IPS-NIHi7 (cell line): ENCODE measurements at regions not wholly inside any gene's neighbourhood (a gene's known extent, or its start where the extent isn't known, plus 50 kb on each side); places are given as distances from the start of the nearest gene placed in this dataset.

Source experiments
- DNase-seq: peaks from one replicate; pipeline ENCODE4 v3.0.0; 2012; ENCODE audit warnings: mixed read lengths; ENCODE audit errors: extremely low spot score

DNA sequence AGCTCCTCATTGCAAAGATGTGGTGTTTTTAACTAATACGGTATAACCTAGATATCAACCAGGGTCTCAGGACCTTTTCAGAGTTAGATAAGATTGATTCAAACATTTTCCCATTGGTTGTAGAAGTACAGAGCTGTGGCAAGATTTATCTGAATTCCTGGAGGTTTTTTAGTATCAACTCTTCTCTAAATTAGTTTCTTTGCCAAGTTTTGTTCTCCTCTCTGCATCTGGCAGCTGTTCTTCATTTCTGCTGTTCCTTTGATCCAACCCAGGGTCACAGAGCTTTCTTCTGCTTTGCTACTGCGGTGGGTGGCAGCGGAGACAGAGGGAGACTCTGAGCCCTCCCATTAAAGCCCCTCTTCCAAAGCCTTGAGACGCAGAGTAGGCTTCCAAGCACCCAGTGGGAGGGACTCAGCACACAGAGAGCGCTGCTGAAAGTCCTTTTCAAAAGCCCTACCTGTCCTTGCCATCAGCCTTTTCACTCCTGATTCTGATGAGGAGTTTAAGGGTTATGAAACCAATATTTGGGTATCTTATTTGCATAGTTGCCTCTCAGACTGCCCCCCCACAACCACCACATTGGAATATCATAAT is 146.3 kb upstream of the EEPD1 start:
- no peak for DNase-seq

DNA sequence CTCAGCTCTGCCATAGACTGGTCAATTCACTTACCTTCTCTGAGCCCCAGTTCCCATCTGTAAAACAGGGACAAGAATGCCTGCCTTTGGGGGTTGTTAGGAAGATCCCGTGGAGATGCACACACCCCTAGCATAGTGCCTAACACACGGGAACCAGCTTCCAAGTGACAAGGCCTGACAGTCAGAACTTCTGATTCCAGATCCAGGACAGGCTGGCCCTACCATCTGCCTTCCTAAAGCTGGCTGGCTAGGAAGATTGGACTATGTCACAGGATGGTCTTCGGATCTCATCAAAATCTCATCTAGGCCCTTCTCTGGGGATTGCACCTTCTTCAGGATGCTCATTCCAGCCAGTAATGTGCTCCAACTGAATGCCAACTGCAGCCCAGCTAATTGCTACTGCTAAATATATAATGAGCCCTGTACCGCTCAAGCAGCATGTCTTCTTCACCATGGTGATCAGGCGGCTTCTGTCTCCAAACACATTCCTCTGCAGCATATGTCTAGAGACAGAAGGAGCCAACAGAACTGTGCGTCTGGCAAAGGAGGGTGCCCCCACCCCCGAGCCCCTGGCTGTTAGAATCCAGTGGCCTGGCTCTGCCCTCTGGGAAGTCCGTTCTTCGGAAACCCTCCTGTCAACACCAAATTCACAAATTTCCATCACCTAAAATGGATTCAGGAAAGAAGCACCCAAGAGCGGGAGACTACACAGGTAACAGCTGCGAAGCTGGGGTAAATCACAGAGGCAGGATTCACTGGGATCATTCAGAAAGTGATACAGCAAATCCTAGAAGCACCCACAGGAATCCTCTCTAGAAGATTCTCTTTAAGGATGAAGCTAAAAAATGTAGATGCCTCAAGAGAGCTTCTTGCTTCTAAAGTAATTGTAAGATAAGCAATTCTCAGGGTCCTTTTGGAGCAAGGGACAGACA is 142.1 kb upstream of the EEPD1 start:
- no peak for DNase-seq

DNA sequence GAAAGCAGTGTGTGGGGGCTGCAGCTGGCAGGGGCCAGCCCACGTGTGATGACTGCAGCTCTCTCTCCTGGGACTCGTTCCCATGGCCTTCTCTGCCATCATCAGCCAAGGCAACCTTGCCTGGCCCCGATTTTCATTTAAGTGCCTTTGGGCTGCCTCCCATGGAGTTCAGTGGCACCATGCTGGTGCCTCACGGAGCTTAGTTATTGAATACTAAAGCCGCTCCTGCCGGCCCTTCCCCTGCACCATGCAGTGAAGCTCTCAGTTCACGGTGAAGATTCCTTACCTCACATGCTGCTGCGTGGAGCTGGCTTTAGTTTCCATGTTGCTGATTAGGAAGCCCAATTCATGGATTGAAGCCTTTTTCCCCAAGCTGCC is 141.5 kb upstream of the EEPD1 start:
- DNase-seq, result peak; percentile 37

DNA sequence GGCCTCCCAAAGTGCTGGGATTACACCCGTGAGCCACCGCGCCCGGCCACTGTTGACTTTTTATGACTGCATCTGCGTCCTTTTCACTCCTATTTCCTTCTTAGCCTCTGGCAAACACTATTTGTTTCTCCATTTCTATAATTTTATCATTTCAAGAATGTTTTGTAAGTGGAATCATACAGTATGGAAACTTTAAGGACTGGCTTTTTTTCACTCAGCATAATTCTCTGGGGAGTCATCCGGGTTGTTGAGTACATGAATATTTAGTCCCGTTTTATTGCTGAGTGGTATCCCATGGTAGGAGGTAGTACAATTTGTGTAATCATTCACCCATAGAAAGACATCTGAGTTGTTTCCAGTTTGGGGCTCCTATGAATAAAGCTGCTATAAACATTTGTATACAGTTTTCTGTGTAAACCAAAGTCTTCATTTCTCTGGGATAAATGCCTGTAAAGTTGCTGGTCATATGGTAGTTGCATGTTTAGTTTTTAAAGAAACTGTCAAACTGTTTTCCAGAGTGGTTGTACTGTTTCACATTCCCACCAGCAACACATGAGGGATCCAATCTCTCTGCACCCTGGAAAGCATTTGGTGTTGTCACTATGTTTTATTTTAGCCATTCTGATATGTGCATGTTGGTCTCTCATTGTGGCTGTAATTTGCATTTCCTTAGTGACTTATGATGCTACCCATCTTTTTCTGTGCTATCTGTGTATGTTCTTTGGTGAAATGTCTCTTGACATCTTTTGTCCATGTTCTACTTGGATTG is 139.6 kb upstream of the EEPD1 start:
- DNase-seq, result no peak

DNA sequence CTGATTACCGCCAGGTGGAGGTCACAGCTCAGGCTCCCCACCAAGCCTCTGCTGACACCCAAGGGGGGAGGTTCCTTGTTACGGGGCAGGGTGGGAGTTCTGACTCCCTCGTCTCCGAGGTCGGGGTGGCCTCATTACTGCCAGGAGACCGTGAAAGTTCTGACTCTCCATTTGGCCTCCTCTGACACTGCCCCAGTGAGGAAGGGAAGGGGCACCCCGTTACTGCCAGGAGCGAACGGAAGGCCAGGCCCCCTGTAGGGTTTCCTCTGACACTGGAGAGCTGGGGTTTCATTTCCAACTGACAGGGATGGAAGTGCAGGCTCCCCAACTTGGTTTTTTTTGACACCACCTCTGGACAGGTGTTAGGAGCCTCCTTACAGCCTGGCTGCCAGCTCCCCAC is 138.1 kb upstream of the EEPD1 start:
- no peak for DNase-seq

DNA sequence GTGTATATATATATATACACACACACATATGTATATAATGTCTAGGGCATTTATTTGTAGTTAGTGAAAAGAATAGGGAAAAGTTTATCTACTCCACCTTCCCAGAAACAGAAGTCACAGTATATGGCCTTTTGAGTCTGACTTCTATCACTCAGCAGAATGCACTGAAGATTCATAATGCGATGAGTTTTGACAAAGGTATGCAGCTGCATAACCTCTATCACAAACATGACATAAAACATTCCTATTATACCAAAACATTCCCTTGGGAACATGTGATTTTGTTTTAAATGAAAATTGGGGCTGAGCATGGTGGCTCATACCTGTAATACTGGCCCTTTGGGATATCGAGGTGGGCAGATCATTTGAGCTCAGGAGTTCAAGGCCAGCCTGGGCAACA is 137.3 kb upstream of the EEPD1 start:
- no peak for DNase-seq

DNA sequence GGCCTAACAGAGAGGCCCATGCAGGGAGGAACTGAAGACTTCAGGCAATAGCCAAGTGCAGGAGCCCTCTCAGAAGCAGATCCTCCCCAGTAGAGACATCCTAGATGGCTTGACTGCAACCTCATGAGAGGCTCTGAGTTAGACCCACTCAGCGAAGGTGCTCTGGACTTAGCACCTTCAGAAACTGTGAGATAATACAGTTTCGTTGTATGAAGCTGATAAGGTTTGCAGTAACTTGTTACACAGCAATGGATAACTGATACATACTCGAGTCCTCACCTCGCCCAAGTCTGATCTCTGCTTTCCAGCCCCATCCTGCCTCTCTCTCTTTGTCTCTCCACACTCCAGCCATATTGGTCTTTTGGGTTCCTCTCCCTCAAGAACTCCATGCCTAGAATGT is 136.4 kb upstream of the EEPD1 start:
- no peak for DNase-seq

DNA sequence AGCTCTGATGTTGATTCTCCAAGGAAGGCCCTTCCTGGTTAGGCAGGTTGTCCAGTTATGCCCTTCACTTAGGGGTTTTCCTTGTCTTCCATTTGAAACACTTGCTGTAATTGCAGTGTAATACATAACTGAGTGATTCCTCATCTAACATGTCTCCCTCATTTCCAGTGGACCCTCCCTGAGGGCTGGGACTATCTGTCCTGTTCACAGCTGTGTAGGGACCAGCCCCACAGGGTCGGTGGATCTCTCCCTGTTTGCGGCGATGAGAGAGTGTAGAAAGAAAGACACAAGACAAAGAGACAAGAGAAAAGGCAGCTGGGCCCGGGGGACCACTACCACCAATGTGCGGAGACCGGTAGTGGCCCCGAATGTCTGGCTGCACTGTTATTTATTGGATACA is 135.9 kb upstream of the EEPD1 start:
- DNase-seq, result no peak

DNA sequence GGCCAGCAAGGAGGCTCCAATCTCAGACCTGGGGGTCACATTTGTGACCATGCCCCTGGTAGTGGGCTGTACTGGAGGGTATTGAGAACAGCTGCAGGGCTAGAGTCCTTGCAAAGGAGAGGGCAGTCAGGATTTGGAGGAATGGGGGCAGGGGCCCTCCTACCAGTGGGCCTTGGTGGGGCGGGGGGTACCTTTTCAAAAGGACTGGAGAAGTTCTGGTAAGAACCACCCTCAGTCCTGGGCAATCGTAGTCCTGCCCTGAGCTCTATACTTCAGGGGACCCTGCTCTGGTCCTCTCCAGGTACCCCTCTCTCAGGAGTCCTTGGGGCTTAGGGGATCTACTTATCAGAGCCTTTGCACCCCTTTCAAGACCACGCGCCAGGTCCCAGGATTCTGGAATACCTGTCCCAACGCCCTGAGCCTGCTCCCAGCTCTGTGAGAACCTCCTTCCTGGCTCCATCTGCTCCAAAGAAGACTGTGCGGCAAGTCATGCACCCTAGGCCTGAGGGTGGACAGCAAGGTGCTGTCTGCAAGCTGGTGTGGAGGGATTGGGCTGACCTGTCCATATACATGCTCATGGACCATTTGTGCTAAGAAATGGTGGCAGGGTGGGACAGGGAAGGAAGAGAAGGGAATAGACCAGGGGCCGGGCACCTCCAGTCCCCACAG is 134.1 kb upstream of the EEPD1 start:
- no peak for DNase-seq

DNA sequence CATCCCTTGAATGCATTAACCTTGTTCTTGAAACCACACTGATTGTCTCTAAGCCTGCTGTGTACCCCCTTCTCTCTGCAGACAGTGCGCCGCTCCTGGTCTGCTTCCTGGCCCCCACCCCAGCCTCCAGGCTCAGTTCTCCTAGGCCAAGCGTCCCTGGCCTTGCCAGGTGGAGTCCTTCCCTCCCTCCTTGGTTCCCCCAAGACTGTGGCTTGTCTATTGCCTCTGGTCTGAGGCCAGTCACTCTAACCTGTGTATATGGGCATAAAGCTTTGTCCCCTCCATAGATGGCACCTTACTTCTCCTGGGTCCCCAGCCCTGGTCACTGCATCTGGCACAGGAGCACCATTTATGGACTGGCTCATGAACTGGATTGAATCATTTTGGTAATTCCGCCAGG is 133.5 kb upstream of the EEPD1 start:
- DNase-seq, result no peak

DNA sequence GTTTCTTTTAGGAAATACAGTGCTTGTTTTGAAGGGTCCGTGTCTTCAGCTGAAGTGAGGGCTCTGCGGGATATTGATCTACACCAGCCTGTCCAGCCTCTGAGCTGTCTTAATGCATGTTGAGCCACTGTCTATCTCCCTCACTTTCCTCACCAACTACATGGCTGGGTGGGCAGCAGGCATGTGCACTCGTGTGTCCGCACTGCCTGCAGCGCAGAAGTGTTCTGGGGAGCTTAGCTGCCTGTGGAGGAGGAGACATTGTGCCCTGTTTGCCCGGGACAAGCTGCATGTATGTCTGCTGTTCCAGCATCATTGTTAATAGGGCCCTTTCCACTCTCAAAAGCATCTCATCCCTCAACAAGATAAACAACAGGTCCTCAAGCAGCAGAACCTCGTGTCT is 133.1 kb upstream of the EEPD1 start:
- no peak for DNase-seq

DNA sequence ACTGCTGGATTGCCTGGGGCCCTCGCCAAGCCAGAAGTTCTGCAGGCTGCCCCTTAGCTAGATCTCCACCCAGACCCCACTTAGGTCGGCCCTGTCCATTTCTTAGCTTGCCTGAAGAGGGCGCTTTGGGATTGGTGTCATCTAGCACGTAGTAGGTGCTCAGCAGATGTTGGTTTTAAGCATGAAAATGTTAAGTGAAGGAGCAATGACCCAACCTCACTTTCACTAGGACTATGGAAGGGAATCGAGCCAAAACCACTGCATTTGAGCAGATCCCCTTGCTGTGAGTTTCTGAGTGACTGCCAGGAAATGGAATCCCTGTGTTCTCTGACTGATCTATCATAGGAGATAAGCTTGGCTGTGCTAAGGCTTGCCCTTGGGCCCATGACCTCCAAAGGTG is 131.7 kb upstream of the EEPD1 start:
- peak; percentile 68 for DNase-seq

DNA sequence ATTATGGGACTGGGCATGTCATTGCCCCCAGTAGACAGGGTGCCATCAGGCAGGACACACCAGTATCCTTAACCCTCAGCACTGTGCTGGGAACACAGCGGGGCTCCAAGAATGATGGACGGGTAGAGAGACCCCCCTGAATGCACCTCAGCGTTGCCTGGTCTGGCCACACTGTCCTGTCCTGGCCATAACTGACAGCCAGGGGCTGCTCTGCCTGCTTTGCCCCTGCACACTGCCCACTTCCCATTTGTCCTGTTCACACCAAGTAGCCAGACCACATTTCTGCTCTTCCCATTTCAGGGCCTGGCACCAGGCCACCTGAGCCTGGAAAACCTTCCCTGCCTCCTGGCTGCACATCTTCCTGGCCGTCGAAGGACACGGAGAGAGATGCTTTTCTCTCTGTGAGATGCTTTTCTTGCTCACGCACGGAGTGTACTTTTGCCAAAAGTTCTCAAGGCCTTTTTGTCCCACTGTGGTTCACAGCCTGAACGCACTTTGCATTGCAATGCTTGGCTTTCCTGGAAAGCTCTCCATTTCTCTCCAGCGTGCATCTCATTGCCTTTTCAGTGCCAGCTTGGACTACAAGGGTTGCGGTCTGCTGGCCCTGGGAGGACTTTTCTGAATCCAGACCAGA is 131.0 kb upstream of the EEPD1 start:
- DNase-seq, result no peak

DNA sequence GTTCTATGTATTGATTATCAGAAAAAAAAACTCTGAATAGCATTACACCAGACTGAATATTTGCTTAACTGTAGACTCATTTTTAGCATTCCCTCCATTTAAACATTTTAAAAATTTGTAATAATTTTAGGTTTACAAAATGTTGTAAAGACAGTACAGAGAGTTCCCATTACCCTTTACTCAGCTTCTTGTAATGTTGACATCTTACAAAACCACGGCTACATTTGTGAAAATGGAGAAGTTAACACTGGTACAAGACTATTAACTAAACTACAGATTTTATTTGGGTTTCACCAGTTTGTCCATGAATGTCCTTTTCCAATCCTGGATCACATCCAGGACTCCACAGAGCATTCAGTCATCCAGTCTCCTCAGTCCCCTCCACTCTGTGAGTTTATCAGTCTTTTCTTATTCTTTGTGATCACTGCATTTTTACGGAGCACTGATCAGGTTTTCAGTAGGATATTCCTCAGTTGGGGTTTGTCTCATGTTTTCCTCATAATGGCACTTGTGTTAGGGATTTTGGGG is 130.0 kb upstream of the EEPD1 start:
- no peak for DNase-seq

DNA sequence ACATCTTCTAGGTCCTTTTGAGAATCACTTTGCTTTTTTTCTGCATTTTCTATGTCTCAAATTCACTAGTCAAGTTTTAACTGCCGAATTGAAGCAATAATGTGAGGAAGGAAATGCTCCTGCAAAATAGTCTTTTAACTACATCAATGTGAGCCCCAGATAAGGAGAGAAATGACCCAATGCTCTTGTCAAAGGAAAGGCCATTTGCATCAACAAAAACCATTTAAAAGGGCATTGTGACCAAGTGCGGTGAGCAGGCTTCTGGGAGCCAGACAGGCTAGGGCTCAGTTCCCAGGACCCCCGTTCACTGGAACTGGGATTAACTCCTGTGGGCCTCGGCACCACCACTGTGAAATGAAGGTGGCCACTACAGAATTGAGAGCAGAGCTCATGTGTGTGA is 127.9 kb upstream of the EEPD1 start:
- DNase-seq, result no peak

DNA sequence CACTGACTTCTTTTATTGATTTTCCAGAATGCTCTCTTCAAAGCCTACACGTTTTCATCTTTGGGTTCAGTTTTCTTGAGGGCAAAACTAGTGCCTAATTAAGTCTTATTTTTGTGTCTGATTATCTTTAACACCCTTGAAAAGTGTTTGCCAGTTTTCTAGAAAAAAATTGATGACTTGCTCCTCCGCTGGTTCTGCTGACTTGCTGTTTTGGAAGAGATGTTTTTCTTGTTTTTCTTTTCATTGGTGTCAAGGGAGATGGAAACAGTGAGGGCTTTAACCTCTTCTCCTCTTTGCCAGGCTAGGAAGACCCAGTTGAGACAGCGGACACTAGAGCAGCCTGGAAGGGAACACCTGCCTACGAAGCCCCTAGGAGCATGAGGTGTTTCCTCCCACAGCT is 123.7 kb upstream of the EEPD1 start:
- DNase-seq, result no peak

DNA sequence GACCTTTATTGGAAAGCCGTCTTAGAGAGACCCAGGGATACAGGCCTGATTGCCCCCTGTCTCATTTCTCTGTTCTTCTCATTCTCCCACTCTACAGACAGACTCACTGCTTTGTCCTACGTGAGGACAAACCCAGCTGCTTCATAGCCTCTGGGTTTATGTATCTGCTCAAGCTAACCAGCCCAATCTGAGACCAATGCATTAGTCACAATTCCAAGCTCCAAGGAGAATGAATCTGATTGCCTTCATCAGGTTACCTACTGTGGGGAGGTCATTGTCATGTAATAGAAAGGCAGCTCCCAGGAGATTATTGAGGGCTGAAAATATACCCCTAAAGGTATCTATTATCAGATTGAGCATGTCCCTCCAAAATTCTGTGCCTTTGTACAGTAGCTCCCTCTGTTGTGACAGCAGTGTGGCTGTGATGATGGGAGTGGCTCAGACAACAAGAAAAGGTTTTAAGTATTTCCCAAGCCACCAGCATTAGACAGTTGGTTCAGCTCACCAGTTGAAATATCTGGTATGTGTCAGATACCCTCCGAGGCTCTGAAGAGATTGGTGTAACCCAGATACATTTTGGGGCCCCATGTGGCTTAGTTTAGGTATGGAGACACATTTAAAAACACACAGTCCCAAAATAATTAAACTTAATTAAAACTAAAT is 123.1 kb upstream of the EEPD1 start:
- no peak for DNase-seq

DNA sequence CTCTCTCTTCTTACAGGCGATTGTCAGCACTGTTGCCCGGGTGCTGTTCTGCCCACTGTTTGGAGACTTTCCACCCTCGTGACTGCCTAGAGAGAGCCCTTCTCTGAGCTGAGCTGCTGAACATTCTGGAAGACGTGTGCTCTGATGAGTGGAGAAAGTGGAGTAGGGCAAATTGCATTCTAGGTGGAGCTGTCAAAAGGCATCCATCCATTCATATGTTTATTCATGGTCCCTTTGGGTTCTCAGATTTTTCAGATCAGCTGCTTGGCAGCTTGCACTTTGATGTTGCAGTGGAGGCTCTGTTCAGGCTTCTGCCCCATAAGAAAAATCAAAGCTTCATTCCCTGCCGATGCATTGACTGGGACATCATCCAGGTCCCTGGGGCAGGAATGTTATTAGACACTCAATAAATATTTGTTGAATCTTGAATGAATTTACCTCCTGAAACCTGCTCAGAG is 120.7 kb upstream of the EEPD1 start:
- DNase-seq, result no peak

DNA sequence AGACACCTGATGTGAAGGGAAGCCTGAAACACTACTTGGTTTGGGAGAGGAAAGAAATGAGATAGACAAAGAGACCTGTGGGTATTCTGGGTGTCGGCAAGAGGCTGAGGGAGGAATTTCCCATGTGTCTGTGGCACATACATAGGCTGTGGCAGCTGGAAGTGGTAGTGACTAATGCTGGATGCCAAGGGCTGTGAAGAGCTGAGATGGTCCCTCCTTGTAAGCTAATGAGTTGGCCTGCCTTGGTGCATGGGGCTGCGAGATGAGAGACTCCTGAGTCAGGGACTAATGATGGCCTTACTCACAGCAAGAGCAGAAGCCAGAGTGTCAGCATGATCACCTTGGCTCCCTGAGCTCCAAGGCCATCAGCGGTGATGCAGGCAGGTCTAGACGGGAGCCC is 119.0 kb upstream of the EEPD1 start:
- DNase-seq, result no peak

DNA sequence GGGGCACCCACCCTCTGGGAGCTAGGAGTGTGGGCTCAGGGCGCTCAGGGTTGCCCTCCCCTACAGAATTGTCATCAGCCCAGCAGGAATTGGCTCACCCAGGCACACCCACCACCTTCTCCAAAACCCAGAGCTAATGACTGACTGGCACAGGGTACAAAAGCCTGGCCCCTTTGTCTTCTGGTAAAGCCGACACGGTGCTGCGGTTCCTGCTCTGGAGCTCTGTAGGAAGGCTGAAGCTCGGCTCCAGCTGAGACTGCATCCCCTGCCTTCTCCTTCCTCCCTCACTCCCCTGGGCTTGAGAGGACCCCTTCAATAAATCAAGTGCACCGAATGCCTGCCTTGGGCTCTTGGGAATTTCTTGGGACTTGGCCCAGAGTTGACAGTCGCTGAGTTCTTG is 117.9 kb upstream of the EEPD1 start:
- no peak for DNase-seq

DNA sequence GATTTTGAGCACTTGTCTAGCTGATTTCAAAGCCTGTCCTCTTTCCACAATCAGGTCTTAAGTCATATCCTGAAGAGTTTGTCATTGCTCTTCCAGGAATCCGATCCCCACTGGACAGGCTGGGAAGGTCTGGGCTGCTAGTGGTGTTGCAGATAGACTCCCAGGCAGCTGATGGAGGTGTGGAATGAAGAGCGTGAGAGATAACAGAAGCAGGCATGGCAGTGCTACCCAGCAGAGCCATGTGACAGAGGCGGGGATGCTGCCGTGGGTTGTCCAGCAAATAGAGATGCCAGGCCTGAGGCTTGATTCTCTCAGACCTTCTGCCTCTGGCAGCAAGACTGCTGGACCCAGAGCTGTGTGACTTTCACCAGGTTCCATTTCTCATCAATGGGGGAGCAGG is 116.5 kb upstream of the EEPD1 start:
- no peak for DNase-seq
